Ascending aorta (tissue), 2 donors: ENCODE measurements at regions not wholly inside any gene's neighbourhood (a gene's known extent, or its start where the extent isn't known, plus 50 kb on each side); places are given as distances from the start of the nearest gene placed in this dataset.

ENCODE experiments used
- DNase-seq, 2 donors: peaks; one replicate each; pipeline ENCODE4 v3.0.0-alpha.2; 2019; ENCODE audit warnings: low spot score in 2 of 2
- H3K27ac ChIP-seq, 2 donors: fragments of 200-600 bp; sonication (generic); one replicate each; pipeline ENCODE4 v1.5.1; 2016 to 2017; ENCODE audit warnings: mild to moderate bottlenecking in 1 of 2
- H3K27me3 ChIP-seq: fragments of 200-600 bp; sonication (generic); one replicate; pipeline ENCODE4 v1.5.1; 2017
- H3K36me3 ChIP-seq, 2 donors: fragments of 200-600 bp; sonication (generic); one replicate each; pipeline ENCODE4 v1.5.1; 2016
- H3K4me1 ChIP-seq, 2 donors: fragments of 200-600 bp; sonication (generic); one replicate each; pipeline ENCODE4 v1.5.1; 2016 to 2017; ENCODE audit warnings: mild to moderate bottlenecking in 1 of 2
- H3K4me3 ChIP-seq, 2 donors: fragments of 200-600 bp; sonication (generic); one replicate each; pipeline ENCODE4 v1.5.1; 2016 to 2017; ENCODE audit warnings: mild to moderate bottlenecking in 1 of 2
- H3K9me3 ChIP-seq, 2 donors: fragments of 200-600 bp; sonication (generic); one replicate each; pipeline ENCODE4 v1.5.1; 2016
- intact Hi-C: fragments of 100-400 bp; cut with DNase I; formaldehyde crosslinking; loops from one replicate; pipeline ENCODE4 v1.15.1; 2023
- TF ChIP-seq, protein P1 (sequence below), 3 experiments: fragments of 200-600 bp in 2 of 3; fragments of 450-650 bp in 1 of 3; sonication (generic) in 2 of 3; IDR thresholded peaks; one replicate each; pipeline ENCODE4 v1.5.1; 2016 to 2019; ENCODE audit warnings: antibody characterized with exemption in 3 of 3, mild to moderate bottlenecking in 1 of 3, moderate library complexity in 1 of 3

DNA sequence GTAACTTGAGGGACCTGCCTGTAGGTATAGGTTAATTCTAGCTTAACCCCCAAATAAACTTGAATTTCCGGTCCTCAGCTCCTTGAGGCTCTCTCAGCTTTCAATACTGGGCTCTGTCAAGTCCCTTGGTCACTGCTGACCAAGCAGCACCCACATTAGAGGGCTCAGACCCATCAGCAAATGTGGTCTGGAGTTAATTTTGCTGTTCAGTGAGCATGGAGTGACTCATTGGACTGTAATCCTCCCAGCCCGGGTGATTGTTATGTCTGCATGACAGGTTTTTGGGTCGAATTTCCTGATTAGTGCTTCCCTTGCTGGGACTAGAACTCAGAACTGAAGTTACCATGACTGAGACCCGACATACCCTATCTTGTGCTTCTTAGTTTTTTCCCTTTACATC, 130.6 kb downstream of the URB2 start:
- H3K27me3 ChIP-seq = no peaks in the 10 kb centered on the region
- no peak overlapping the region for H3K4me3 ChIP-seq
- no peaks in the 10 kb centered on the region for H3K9me3 ChIP-seq
- H3K36me3 ChIP-seq = no peaks in the 10 kb centered on the region
- H3K27ac ChIP-seq = no peak overlapping the region
- TF ChIP-seq, protein P1, sequence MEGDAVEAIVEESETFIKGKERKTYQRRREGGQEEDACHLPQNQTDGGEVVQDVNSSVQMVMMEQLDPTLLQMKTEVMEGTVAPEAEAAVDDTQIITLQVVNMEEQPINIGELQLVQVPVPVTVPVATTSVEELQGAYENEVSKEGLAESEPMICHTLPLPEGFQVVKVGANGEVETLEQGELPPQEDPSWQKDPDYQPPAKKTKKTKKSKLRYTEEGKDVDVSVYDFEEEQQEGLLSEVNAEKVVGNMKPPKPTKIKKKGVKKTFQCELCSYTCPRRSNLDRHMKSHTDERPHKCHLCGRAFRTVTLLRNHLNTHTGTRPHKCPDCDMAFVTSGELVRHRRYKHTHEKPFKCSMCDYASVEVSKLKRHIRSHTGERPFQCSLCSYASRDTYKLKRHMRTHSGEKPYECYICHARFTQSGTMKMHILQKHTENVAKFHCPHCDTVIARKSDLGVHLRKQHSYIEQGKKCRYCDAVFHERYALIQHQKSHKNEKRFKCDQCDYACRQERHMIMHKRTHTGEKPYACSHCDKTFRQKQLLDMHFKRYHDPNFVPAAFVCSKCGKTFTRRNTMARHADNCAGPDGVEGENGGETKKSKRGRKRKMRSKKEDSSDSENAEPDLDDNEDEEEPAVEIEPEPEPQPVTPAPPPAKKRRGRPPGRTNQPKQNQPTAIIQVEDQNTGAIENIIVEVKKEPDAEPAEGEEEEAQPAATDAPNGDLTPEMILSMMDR (IDR thresholded peaks at IDR 0.05) = no peak
- H3K4me1 ChIP-seq = no peaks in the 10 kb centered on the region
- DNase-seq = no peak
- intact Hi-C loops = no loop called here

DNA sequence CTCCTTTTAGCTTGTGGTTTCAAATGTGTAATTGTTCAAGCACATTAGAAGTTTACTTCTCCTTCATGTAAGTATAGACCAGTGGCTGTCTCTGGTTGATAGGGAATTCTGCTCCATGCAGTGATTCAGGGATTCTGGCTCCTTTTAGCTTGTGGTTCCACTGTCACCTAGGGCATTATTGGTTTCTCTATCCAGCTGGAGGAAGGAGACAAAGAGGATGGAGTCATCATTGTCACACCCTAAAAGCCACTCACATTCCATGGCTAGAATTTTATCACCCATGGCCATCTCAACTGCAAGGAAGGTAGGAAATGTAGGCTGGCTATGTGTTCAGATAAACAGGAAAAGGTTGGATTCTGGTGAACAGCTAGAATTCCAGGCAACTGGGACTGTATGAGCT, 131.2 kb downstream of the URB2 start:
- intact Hi-C loops = no loop called here
- H3K4me3 ChIP-seq = no peak overlapping the region
- no peaks in the 10 kb centered on the region for H3K36me3 ChIP-seq
- DNase-seq = no peak
- no peaks in the 10 kb centered on the region for H3K27me3 ChIP-seq
- no peaks in the 10 kb centered on the region for H3K4me1 ChIP-seq
- no peak overlapping the region for H3K27ac ChIP-seq
- no peaks in the 10 kb centered on the region for H3K9me3 ChIP-seq
- TF ChIP-seq, protein P1 (IDR thresholded peaks at IDR 0.05) = no peak

DNA sequence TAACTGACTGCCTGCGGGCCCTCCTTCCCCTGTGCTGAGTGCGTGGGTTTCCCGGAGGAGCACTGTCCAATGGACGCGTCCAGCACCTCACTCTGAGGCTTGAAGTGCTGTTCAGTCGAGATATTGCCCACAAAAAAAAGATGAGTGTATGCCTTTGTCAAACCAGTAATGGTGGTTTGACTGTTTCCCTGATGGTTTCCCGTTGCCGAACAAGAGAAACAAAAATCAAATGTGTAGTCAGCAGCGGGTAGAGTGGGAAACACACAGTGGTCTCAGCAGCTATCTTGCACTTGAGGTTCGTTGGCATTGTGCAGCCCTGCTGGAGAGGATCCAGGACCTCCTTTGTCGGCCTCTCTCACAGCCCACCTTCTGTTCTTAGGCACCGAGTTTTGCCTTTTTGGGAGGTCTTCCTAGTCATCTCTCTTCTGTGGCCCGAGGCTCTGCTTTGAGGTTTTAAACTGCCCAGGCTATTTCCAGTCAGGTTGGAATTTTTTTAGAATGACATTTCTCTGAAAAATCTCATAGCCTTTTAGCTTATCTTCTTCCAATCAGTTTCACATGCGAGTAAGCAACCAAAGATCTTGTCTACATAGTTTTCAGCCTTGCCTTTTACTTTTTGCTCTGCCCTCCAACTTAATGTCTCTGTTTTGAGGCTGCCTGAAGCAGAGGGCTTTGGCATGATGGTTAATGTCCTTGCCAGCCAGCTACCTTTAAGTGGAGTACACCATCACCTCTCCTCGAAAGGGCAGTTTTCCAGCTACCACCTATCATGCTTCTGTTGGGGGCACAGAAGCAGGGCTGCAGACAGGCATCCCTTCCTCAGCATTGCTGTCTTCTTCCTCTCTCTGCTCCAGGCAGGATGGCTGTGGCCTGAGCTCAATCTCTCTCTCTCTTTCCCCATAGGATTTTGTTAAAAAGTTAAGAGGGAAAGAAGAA, 132.3 kb downstream of the URB2 start:
- DNase-seq = no peak
- Histone ChIP-seq H3K4me1 (no peaks in the 10 kb centered on the region), H3K9me3 (no peaks in the 10 kb centered on the region), H3K27ac (no peak overlapping the region), H3K36me3 (no peaks in the 10 kb centered on the region), H3K4me3 (no peak overlapping the region), H3K27me3 (no peaks in the 10 kb centered on the region)
- intact Hi-C loops = no loop called here
- TF ChIP-seq, protein P1 (IDR thresholded peaks at IDR 0.05) = no peak

DNA sequence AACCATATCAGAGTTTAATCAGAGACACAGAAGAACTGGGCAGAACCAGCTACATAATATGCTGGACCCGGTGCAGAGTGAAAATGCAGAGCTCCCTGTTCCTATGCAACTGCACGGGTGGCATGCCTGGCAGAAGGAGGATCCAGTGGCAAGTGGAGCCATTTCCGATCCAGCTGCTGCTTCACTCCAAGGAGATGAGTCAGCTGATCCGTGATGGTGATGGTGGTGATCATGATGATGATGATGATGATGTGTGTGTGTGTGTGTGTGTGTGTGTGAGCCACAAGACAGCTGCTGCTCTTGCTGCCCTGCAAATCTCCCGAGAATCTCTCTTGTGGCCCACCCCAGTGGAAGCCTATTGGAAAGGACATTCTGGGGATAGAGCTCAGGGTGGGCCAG, 133.0 kb downstream of the URB2 start:
- intact Hi-C loops = no loop called here
- Histone ChIP-seq H3K27me3 (no peaks in the 10 kb centered on the region), H3K27ac (no peak overlapping the region), H3K4me1 (no peaks in the 10 kb centered on the region), H3K4me3 (no peak overlapping the region), H3K9me3 (no peaks in the 10 kb centered on the region), H3K36me3 (no peaks in the 10 kb centered on the region)
- no peak for DNase-seq
- TF ChIP-seq, protein P1 (IDR thresholded peaks at IDR 0.05) = no peak

DNA sequence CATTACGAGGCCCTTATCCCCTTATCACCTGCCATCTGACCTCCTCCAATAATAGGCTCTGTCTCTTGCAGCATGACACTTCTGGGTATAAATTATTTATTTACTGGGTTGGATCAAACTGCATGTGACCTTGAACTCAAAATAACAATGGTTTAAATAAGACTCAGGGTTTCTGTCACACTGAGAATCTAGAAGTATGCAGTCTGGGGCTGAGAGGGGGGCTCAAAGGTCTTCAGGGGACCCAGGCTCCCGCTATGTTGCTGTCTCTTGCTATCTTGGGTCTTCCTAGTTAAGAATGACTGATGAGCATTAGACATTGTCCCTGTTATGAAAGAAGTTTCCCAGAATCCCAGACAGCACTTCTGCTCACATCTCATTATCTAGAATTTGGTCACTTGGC, 133.5 kb downstream of the URB2 start:
- TF ChIP-seq, protein P1 (IDR thresholded peaks at IDR 0.05) = no peak
- intact Hi-C loops = no loop called here
- H3K4me3 ChIP-seq = no peak overlapping the region
- no peaks in the 10 kb centered on the region for H3K9me3 ChIP-seq
- H3K36me3 ChIP-seq = no peaks in the 10 kb centered on the region
- no peaks in the 10 kb centered on the region for H3K27me3 ChIP-seq
- DNase-seq = no peak
- H3K4me1 ChIP-seq = no peaks in the 10 kb centered on the region
- H3K27ac ChIP-seq = no peak overlapping the region
